A549 (cell line): ENCODE measurements at regions not wholly inside any gene's neighbourhood (a gene's known extent, or its start where the extent isn't known, plus 50 kb on each side); places are given as distances from the start of the nearest gene placed in this dataset.

Experiments
- BCL3 ChIP-seq: fragments of >200 bp; sonication (Bioruptor Twin); formaldehyde crosslinking; IDR thresholded peaks from 3 replicates; pipeline ENCODE4 v1.6.1; 2016
- CTCF ChIP-seq: fragments of >200 bp; sonication (Bioruptor Twin); formaldehyde crosslinking; IDR thresholded peaks from 3 replicates; pipeline ENCODE4 v1.5.1; 2016
- EP300 ChIP-seq, 2 experiments: fragments of >200 bp; sonication (Bioruptor Twin); formaldehyde crosslinking; IDR thresholded peaks; 2 replicates in 1 of 2; 3 replicates in 1 of 2; pipeline ENCODE4 v1.6.1; 2016 to 2017
- GATA3 ChIP-seq: IDR thresholded peaks from 2 replicates; pipeline ENCODE4 v1.6.1; 2012; ENCODE audit warnings: borderline replicate concordance
- HOXB13 ChIP-seq: fragments of 250-450 bp; sonication (Bioruptor Pico); IDR thresholded peaks from 2 replicates; pipeline ENCODE4 v1.5.0; 2020; ENCODE audit warnings: low read depth, mild to moderate bottlenecking, moderate library complexity
- POLR2A ChIP-seq: IDR thresholded peaks from 2 replicates; pipeline ENCODE4 v1.6.1; 2012; ENCODE audit warnings: mild to moderate bottlenecking, low read length
- RAD21 ChIP-seq, 2 experiments: fragments of >200 bp in 1 of 2; sonication (Bioruptor Twin) in 1 of 2; formaldehyde crosslinking in 1 of 2; IDR thresholded peaks in 1 of 2; conservative IDR thresholded peaks in 1 of 2; 2 replicates in 1 of 2; 3 replicates in 1 of 2; pipeline ENCODE4 v1.6.1; 2012 to 2018; ENCODE audit warnings: inconsistent platforms in 1 of 2
- RFX5 ChIP-seq: fragments of 450-650 bp; IDR thresholded peaks from 2 replicates; pipeline ENCODE4 v1.7.1; 2014; ENCODE audit warnings: antibody characterized with exemption, mild to moderate bottlenecking, moderate library complexity
- RNF2 ChIP-seq: fragments of 200-600 bp; sonication (generic); IDR thresholded peaks from 2 replicates; pipeline ENCODE4 v1.6.1; 2016; ENCODE audit warnings: low read depth, mild to moderate bottlenecking, antibody characterized with exemption, moderate library complexity, borderline replicate concordance
- SMC3 ChIP-seq: fragments of >200 bp; sonication (Bioruptor Twin); formaldehyde crosslinking; IDR thresholded peaks from 3 replicates; pipeline ENCODE4 v1.6.1; 2018; ENCODE audit warnings: inconsistent platforms
- ZC3H11A ChIP-seq: fragments of 450-650 bp; IDR thresholded peaks from 2 replicates; pipeline ENCODE4 v1.6.1; 2014; ENCODE audit warnings: antibody characterized with exemption, mild to moderate bottlenecking
- TF ChIP-seq, protein P1 (sequence below): fragments of 200-600 bp; sonication (generic); IDR thresholded peaks from 2 replicates; pipeline ENCODE4 v1.6.1; 2016; ENCODE audit warnings: antibody characterized with exemption, mild to moderate bottlenecking, moderate library complexity

DNA sequence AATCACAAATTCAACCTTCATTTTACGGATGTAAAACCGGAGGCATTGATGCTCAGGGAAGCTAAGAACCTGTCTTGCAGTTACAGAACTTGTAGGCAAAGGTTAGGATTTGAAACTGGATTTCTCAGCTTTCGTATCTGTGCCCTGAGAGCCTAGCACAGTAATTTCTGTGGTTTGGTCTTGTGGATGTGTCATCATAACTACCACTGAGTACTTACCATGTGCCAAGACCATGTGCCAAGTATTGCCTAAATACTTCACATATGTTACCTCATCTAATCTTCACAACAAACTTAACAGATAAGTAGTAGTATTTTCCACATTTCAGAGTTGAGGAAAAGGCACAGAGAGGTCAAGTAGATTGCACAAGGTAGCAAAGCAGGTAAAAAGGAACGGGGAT lies 140.7 kb downstream of the NXPE2 start:
- no peak for TF ChIP-seq CTCF
- no peak for TF ChIP-seq POLR2A
- no peak for TF ChIP-seq RFX5
- no peak for TF ChIP-seq BCL3
- no peak for TF ChIP-seq GATA3
- TF ChIP-seq RNF2, result no peak
- no peak for TF ChIP-seq HOXB13
- no peak for TF ChIP-seq EP300 (IDR thresholded peaks at IDR 0.05)
- TF ChIP-seq SMC3, result no peak
- TF ChIP-seq RAD21 (conservative IDR thresholded peaks at IDR 0.05 in 1 of 2, IDR thresholded peaks at IDR 0.05 in 1 of 2), result no peak
- TF ChIP-seq ZC3H11A, result no peak
- TF ChIP-seq, protein P1, sequence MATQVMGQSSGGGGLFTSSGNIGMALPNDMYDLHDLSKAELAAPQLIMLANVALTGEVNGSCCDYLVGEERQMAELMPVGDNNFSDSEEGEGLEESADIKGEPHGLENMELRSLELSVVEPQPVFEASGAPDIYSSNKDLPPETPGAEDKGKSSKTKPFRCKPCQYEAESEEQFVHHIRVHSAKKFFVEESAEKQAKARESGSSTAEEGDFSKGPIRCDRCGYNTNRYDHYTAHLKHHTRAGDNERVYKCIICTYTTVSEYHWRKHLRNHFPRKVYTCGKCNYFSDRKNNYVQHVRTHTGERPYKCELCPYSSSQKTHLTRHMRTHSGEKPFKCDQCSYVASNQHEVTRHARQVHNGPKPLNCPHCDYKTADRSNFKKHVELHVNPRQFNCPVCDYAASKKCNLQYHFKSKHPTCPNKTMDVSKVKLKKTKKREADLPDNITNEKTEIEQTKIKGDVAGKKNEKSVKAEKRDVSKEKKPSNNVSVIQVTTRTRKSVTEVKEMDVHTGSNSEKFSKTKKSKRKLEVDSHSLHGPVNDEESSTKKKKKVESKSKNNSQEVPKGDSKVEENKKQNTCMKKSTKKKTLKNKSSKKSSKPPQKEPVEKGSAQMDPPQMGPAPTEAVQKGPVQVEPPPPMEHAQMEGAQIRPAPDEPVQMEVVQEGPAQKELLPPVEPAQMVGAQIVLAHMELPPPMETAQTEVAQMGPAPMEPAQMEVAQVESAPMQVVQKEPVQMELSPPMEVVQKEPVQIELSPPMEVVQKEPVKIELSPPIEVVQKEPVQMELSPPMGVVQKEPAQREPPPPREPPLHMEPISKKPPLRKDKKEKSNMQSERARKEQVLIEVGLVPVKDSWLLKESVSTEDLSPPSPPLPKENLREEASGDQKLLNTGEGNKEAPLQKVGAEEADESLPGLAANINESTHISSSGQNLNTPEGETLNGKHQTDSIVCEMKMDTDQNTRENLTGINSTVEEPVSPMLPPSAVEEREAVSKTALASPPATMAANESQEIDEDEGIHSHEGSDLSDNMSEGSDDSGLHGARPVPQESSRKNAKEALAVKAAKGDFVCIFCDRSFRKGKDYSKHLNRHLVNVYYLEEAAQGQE, result no peak
